HepG2 (cell line): ENCODE measurements at regions not wholly inside any gene's neighbourhood (a gene's known extent, or its start where the extent isn't known, plus 50 kb on each side); places are given as distances from the start of the nearest gene placed in this dataset.

Source experiments
- ATAC-seq: fragments of 200-7000 bp; cut with Tn5 transposase; 3 replicates; pipeline ENCODE4 v1.9.1; 2020; ENCODE audit warnings: mild to moderate bottlenecking, moderate library complexity
- BruUV-seq: library from RNA; stranded (reverse); fragments of 400-500 nt; replicated peaks from 2 replicates; lab custom pipeline; 2021; lab: Mats Ljungman, UMichigan
- CTCF ChIA-PET: fragments of 300-600 bp; formaldehyde crosslinking; extraction: SDS; loops from one replicate; lab custom pipeline; 2021; ENCODE audit warnings: low total read pairs, inconsistent platforms, low intra/inter-chr PET ratio; lab: Yijun Ruan, JAX
- POLR2A ChIA-PET: fragments of 350-600 bp; sonication (Branson Sonifier 250); formaldehyde crosslinking; loops from one replicate; lab custom pipeline; 2020; ENCODE audit warnings: antibody characterized with exemption, inconsistent platforms; lab: Yijun Ruan, JAX
- DNase-seq: peaks from one replicate; pipeline ENCODE4 v3.0.0-alpha.2; 2015; ENCODE audit warnings: low spot score
- FAIRE-seq: peaks from 3 replicates; lab custom pipeline; 2011; peaks lifted over from hg19 to GRCh38; lab: Jason Lieb, UNC
- H2AFZ ChIP-seq: one replicate; pipeline ENCODE4 v1.6.1; 2011; ENCODE audit warnings: low read length, inconsistent platforms
- H3K27ac ChIP-seq: fragments of 300-600 bp; 3 replicates; pipeline ENCODE4 v1.8.0; 2011; ENCODE audit warnings: mixed run types, mild to moderate bottlenecking, mixed read lengths, low read length, inconsistent platforms; ENCODE audit not compliant: insufficient read depth; ENCODE audit errors: extremely low read length
- H3K27me3 ChIP-seq, 2 experiments: fragments of 200-600 bp in 1 of 2; 2 replicates in 1 of 2; 3 replicates in 1 of 2; pipeline versions ENCODE4 v1.6.0 to v1.8.0; 2011; ENCODE audit warnings: low read length in 2 of 2, mild to moderate bottlenecking in 2 of 2, moderate library complexity in 2 of 2, inconsistent platforms in 1 of 2; ENCODE audit not compliant: insufficient read depth in 2 of 2, control insufficient read depth in 1 of 2
- H3K36me3 ChIP-seq, 2 experiments: fragments of 200-600 bp in 1 of 2; replicated peaks in 1 of 2; 2 replicates in 1 of 2; 3 replicates in 1 of 2; pipeline versions ENCODE4 v1.5.1 to v1.8.0; 2011; ENCODE audit warnings: low read length in 2 of 2, inconsistent platforms in 1 of 2; ENCODE audit not compliant: insufficient read depth in 2 of 2, control insufficient read depth in 1 of 2
- H3K4me1 ChIP-seq: 2 replicates; pipeline ENCODE4 v1.5.1; 2012; ENCODE audit warnings: low read length, inconsistent platforms; ENCODE audit not compliant: insufficient read depth
- H3K4me2 ChIP-seq: 2 replicates; pipeline ENCODE4 v1.6.0; 2011; ENCODE audit warnings: low read depth, low read length, inconsistent platforms
- H3K4me3 ChIP-seq, 3 experiments: fragments of 200-600 bp in 1 of 3; sonication (generic), shearing (Covaris generic) in 1 of 3; replicated peaks in 1 of 3; 2 replicates each; pipeline ENCODE4 v1.5.1; 2011 to 2016; ENCODE audit warnings: low read length in 3 of 3, inconsistent platforms in 2 of 3, low read depth in 2 of 3, mild to moderate bottlenecking in 2 of 3, control low read depth in 1 of 3, mixed read lengths in 1 of 3; ENCODE audit not compliant: insufficient read depth in 1 of 3
- H3K79me2 ChIP-seq: one replicate; pipeline ENCODE4 v1.6.1; 2011; ENCODE audit warnings: low read length, inconsistent platforms; ENCODE audit not compliant: insufficient read depth
- H3K9ac ChIP-seq: 2 replicates; pipeline ENCODE4 v1.6.0; 2011; ENCODE audit warnings: mild to moderate bottlenecking, low read depth, low read length, inconsistent platforms; ENCODE audit not compliant: insufficient read depth
- H3K9me3 ChIP-seq: 2 replicates; pipeline ENCODE4 v1.5.1; 2012; ENCODE audit warnings: mild to moderate bottlenecking, low read length
- H4K20me1 ChIP-seq: 2 replicates; pipeline ENCODE4 v1.6.0; 2011; ENCODE audit warnings: inconsistent platforms, mild to moderate bottlenecking, low read length, moderate library complexity; ENCODE audit not compliant: insufficient read depth
- GZF1 ChIP-seq: sonication (generic); formaldehyde crosslinking; IDR thresholded peaks from 2 replicates; pipeline ENCODE4 v1.5.1; 2020; ENCODE audit warnings: mild to moderate bottlenecking, missing genetic modification reagents
- HDAC2 ChIP-seq: sonication (generic); formaldehyde crosslinking; IDR thresholded peaks from 2 replicates; pipeline ENCODE4 v1.4.0; 2020; ENCODE audit warnings: missing genetic modification reagents
- HOXD1 ChIP-seq: sonication (generic); formaldehyde crosslinking; IDR thresholded peaks from 2 replicates; pipeline ENCODE4 v1.5.0; 2020; ENCODE audit warnings: missing genetic modification reagents
- ISL2 ChIP-seq: sonication (generic); formaldehyde crosslinking; IDR thresholded peaks from 2 replicates; pipeline ENCODE4 v1.5.0; 2020; ENCODE audit warnings: missing genetic modification reagents
- ONECUT2 ChIP-seq: sonication (generic); formaldehyde crosslinking; IDR thresholded peaks from 2 replicates; pipeline ENCODE4 v1.4.0; 2020; ENCODE audit warnings: missing genetic modification reagents
- PPARG ChIP-seq: conservative IDR thresholded peaks from 2 replicates; pipeline ENCODE4 v1.6.1; 2016; ENCODE audit warnings: missing biosample characterization, missing genetic modification reagents
- SNAI1 ChIP-seq: sonication (generic); formaldehyde crosslinking; IDR thresholded peaks from 2 replicates; pipeline ENCODE4 v1.5.0; 2020; ENCODE audit warnings: mild to moderate bottlenecking, missing genetic modification reagents, borderline replicate concordance
- TOPORS ChIP-seq: sonication (generic); formaldehyde crosslinking; IDR thresholded peaks from 2 replicates; pipeline ENCODE4 v1.8.0; 2023; ENCODE audit warnings: mild to moderate bottlenecking, missing genetic modification reagents
- ZFP62 ChIP-seq: sonication (generic); formaldehyde crosslinking; IDR thresholded peaks from 2 replicates; pipeline ENCODE4 v1.4.0; 2020; ENCODE audit warnings: missing genetic modification reagents
- ZNF713 ChIP-seq: sonication (generic); formaldehyde crosslinking; IDR thresholded peaks from 2 replicates; pipeline ENCODE4 v1.4.0; 2020; ENCODE audit warnings: mild to moderate bottlenecking, missing genetic modification reagents
- WGBS: methylation state at CpG from one replicate; pipeline ENCODE4 v1.1.6; 2017; ENCODE audit warnings: low lambda C conversion rate; 5-methylcytosine and 5-hydroxymethylcytosine counted together
- in situ Hi-C: cut with HindIII; loops from 2 replicates; pipeline ENCODE4 v1.10.0; 2017; ENCODE audit warnings: low pct_unique_long_range_greater_than_20kb; ENCODE audit not compliant: extremely low pct_ligation_motif_present
- intact Hi-C: fragments of 100-400 bp; cut with micrococcal nuclease; formaldehyde crosslinking; loops from one replicate; pipeline ENCODE4 v1.10.0; 2022; ENCODE audit not compliant: unreplicated experiment
- TF ChIP-seq, protein P1 (sequence below): sonication (generic); formaldehyde crosslinking; IDR thresholded peaks from 2 replicates; pipeline ENCODE4 v1.4.0; 2020; ENCODE audit warnings: missing genetic modification reagents
- TF ChIP-seq, protein P2 (sequence below): sonication (generic); formaldehyde crosslinking; IDR thresholded peaks from 2 replicates; pipeline ENCODE4 v1.4.0; 2020; ENCODE audit warnings: missing genetic modification reagents
- TF ChIP-seq, protein P3 (sequence below): sonication (generic); formaldehyde crosslinking; IDR thresholded peaks from 2 replicates; pipeline ENCODE4 v1.4.0; 2020; ENCODE audit warnings: missing genetic modification reagents
- TF ChIP-seq, protein P4 (sequence below): sonication (generic); formaldehyde crosslinking; IDR thresholded peaks from 2 replicates; pipeline ENCODE4 v1.8.0; 2022; ENCODE audit warnings: mild to moderate bottlenecking, missing genetic modification reagents, borderline replicate concordance

DNA sequence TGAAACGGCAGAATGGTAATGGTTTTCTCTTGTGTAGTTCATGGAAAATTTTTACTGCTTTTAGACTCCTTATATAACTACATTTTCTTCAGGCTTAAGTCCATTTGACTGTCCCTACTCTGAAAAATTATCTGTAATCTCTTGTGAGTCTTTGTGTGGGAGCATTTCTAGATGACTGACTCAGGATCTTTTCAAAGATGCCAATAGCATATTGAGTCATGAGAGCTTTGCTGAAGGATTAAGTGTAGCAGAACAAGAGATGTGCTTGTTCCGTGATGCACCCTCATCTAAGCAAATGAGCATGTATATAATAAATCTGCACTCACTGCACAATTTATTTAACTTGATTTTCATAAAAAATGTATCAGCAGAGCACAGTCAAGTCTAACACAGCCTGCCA lies 298.7 kb upstream of the CDH6 start:
- CTCF ChIA-PET: no interaction called here
- H2AFZ ChIP-seq: no peak overlapping the region
- no peak overlapping the region for H3K4me3 ChIP-seq
- TF ChIP-seq PPARG: no peak
- TF ChIP-seq ZNF713 (CRISPR knock-in tag): no peak
- TF ChIP-seq, protein P1, sequence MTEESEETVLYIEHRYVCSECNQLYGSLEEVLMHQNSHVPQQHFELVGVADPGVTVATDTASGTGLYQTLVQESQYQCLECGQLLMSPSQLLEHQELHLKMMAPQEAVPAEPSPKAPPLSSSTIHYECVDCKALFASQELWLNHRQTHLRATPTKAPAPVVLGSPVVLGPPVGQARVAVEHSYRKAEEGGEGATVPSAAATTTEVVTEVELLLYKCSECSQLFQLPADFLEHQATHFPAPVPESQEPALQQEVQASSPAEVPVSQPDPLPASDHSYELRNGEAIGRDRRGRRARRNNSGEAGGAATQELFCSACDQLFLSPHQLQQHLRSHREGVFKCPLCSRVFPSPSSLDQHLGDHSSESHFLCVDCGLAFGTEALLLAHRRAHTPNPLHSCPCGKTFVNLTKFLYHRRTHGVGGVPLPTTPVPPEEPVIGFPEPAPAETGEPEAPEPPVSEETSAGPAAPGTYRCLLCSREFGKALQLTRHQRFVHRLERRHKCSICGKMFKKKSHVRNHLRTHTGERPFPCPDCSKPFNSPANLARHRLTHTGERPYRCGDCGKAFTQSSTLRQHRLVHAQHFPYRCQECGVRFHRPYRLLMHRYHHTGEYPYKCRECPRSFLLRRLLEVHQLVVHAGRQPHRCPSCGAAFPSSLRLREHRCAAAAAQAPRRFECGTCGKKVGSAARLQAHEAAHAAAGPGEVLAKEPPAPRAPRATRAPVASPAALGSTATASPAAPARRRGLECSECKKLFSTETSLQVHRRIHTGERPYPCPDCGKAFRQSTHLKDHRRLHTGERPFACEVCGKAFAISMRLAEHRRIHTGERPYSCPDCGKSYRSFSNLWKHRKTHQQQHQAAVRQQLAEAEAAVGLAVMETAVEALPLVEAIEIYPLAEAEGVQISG (CRISPR knock-in tag): no peak
- TF ChIP-seq ONECUT2: no peak
- TF ChIP-seq, protein P2, sequence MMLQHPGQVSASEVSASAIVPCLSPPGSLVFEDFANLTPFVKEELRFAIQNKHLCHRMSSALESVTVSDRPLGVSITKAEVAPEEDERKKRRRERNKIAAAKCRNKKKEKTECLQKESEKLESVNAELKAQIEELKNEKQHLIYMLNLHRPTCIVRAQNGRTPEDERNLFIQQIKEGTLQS (CRISPR knock-in tag): no peak
- TF ChIP-seq GZF1 (CRISPR knock-in tag): no peak
- TF ChIP-seq HOXD1 (CRISPR knock-in tag): no peak
- TF ChIP-seq, protein P3, sequence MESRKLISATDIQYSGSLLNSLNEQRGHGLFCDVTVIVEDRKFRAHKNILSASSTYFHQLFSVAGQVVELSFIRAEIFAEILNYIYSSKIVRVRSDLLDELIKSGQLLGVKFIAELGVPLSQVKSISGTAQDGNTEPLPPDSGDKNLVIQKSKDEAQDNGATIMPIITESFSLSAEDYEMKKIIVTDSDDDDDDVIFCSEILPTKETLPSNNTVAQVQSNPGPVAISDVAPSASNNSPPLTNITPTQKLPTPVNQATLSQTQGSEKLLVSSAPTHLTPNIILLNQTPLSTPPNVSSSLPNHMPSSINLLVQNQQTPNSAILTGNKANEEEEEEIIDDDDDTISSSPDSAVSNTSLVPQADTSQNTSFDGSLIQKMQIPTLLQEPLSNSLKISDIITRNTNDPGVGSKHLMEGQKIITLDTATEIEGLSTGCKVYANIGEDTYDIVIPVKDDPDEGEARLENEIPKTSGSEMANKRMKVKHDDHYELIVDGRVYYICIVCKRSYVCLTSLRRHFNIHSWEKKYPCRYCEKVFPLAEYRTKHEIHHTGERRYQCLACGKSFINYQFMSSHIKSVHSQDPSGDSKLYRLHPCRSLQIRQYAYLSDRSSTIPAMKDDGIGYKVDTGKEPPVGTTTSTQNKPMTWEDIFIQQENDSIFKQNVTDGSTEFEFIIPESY: no peak
- TF ChIP-seq, protein P4, sequence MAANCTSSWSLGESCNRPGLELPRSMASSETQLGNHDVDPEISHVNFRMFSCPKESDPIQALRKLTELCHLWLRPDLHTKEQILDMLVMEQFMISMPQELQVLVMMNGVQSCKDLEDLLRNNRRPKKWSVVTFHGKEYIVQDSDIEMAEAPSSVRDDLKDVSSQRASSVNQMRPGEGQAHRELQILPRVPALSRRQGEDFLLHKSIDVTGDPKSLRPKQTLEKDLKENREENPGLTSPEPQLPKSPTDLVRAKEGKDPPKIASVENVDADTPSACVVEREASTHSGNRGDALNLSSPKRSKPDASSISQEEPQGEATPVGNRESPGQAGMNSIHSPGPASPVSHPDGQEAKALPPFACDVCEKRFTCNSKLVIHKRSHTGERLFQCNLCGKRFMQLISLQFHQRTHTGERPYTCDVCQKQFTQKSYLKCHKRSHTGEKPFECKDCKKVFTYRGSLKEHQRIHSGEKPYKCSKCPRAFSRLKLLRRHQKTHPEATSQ (CRISPR knock-in tag): no peak
- TF ChIP-seq HDAC2: no peak
- TF ChIP-seq ZFP62 (CRISPR knock-in tag): no peak
- TF ChIP-seq SNAI1 (CRISPR knock-in tag): no peak
- TF ChIP-seq TOPORS: no peak
- TF ChIP-seq ISL2: no peak
- no peaks in the 10 kb centered on the region for H3K79me2 ChIP-seq
- no peak for FAIRE-seq
- H3K9me3 ChIP-seq: no peaks in the 10 kb centered on the region
- no peak for DNase-seq
- H3K4me2 ChIP-seq: no peak overlapping the region
- intact Hi-C loops (no loop called here), in situ Hi-C loops (no loop called here)
- WGBS: 30% methylated on average over 2 of the region's 2 CpGs
- no peaks in the 10 kb centered on the region for H3K4me1 ChIP-seq
- POLR2A ChIA-PET: no interaction called here
- no TSS peak for BruUV-seq
- H3K36me3 ChIP-seq: no peaks in the 10 kb centered on the region
- no peak overlapping the region for H3K9ac ChIP-seq
- H4K20me1 ChIP-seq: no peaks in the 10 kb centered on the region
- no peak overlapping the region for H3K27ac ChIP-seq
- no peaks in the 10 kb centered on the region for H3K27me3 ChIP-seq
- no peak for ATAC-seq
